Bronchial epithelial cell (primary cell): ENCODE measurements at regions not wholly inside any gene's neighbourhood (a gene's known extent, or its start where the extent isn't known, plus 50 kb on each side); places are given as distances from the start of the nearest gene placed in this dataset.

ENCODE experiments used
- DNase-seq: peaks from one replicate; pipeline ENCODE4 v3.0.0-alpha.2; 2010; ENCODE audit warnings: low read depth
- FAIRE-seq: peaks from 2 replicates; lab custom pipeline; 2011; peaks lifted over from hg19 to GRCh38; lab: Jason Lieb, UNC
- H3K27me3 ChIP-seq: 2 replicates; pipeline ENCODE4 v1.5.1; 2011; ENCODE audit warnings: low read length; ENCODE audit not compliant: control insufficient read depth, insufficient read depth
- H3K36me3 ChIP-seq: 2 replicates; pipeline ENCODE4 v1.5.1; 2011; ENCODE audit warnings: low read length; ENCODE audit not compliant: control insufficient read depth, insufficient read depth
- H3K4me3 ChIP-seq: 2 replicates; pipeline ENCODE4 v1.5.1; 2011; ENCODE audit warnings: mild to moderate bottlenecking, low read depth, low read length, control low read depth
- TF ChIP-seq, protein P1 (sequence below): IDR thresholded peaks from 2 replicates; pipeline ENCODE4 v1.5.1; 2011; ENCODE audit warnings: mild to moderate bottlenecking, moderate library complexity, low read length, control low read depth, inconsistent platforms; ENCODE audit not compliant: insufficient read depth, severe bottlenecking

DNA sequence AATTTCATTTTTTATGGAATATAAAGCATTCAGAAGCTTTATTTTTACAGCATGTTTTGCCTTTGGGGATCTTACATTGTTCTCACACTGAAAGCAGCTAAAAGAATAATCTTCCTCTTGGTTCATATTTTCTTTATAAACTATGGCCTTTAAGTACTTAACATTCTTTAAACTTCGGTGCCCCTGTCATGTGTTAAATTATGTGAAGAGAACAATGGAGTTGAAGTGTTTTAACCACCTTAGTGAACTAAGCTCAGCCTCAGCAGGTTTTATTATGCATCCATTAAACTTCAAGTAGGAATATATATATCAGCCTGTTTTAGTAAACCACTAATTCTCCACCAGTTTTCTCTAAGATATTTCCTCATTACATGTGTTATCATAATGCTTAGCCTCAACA, 371.4 kb upstream of the CDH18 start:
- Histone ChIP-seq H3K36me3 (no peaks in the 10 kb centered on the region), H3K4me3 (no peak overlapping the region), H3K27me3 (no peaks in the 10 kb centered on the region)
- DNase-seq: no peak
- no peak for FAIRE-seq
- TF ChIP-seq, protein P1, sequence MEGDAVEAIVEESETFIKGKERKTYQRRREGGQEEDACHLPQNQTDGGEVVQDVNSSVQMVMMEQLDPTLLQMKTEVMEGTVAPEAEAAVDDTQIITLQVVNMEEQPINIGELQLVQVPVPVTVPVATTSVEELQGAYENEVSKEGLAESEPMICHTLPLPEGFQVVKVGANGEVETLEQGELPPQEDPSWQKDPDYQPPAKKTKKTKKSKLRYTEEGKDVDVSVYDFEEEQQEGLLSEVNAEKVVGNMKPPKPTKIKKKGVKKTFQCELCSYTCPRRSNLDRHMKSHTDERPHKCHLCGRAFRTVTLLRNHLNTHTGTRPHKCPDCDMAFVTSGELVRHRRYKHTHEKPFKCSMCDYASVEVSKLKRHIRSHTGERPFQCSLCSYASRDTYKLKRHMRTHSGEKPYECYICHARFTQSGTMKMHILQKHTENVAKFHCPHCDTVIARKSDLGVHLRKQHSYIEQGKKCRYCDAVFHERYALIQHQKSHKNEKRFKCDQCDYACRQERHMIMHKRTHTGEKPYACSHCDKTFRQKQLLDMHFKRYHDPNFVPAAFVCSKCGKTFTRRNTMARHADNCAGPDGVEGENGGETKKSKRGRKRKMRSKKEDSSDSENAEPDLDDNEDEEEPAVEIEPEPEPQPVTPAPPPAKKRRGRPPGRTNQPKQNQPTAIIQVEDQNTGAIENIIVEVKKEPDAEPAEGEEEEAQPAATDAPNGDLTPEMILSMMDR: no peak

DNA sequence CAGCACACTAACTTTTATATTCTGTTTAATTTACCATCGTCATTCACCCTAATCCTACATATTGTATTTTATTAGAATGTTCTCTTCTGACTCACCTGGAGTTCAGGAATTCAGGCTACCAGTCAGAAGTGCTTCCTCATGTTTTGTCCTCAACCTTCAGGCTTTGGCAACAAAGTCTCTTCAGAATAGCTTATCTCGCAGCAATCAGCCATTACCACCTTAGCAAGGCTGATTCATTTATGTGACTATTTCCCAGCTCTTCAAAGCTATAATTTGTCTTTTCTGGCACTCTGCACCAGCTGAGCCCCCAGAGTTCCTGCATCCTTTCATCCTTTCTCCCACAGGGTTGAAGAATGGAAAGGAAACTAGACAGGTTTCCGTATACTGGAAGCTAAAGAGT, 365.5 kb upstream of the CDH18 start:
- Histone ChIP-seq H3K4me3 (no peak overlapping the region), H3K27me3 (no peaks in the 10 kb centered on the region), H3K36me3 (no peaks in the 10 kb centered on the region)
- DNase-seq (peak; percentile 13), FAIRE-seq (no peak)
- TF ChIP-seq, protein P1: no peak

DNA sequence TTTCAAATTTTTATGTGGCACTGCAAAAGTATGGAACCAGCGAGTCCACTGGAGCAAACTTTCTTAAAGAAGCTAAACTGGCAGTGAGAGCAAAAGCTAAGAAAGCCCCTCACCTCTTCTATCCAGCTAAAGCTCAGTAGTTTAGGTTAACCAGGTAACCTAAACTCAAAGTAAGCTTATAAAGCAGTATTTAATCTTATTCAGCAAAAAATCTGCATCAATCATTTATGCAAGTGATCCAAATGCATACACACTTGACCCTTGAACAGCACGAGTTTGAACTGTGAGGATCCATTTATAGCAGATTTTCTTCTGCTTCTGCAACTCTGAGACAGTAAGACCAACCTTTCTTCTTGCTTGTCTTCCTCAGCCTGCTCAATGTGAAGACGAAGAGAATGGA, 363.8 kb upstream of the CDH18 start:
- Histone ChIP-seq H3K27me3 (no peaks in the 10 kb centered on the region), H3K36me3 (no peaks in the 10 kb centered on the region), H3K4me3 (no peak overlapping the region)
- DNase-seq (no peak), FAIRE-seq (no peak)
- TF ChIP-seq, protein P1: no peak

DNA sequence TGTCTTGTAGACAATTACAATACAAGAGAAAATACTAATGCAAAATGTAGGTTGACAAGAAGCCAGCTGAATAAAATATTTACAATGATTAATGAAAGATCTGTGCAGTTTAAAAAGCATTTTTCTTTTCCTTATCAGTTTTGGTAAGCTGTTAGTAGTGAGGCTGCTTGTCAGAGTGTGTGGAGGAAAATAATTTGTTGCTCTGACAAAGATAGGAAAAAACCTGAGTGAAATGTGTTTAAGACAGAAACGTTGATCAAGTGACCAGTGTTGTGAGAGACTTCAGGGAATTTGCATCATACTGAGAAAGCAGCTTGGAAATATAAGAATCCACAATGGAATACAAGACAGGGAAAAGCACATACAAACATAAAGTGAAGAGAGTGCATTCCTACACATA, 360.3 kb upstream of the CDH18 start:
- no peaks in the 10 kb centered on the region for H3K27me3 ChIP-seq
- FAIRE-seq (no peak), DNase-seq (no peak)
- no peaks in the 10 kb centered on the region for H3K36me3 ChIP-seq
- TF ChIP-seq, protein P1: no peak
- H3K4me3 ChIP-seq: no peak overlapping the region

DNA sequence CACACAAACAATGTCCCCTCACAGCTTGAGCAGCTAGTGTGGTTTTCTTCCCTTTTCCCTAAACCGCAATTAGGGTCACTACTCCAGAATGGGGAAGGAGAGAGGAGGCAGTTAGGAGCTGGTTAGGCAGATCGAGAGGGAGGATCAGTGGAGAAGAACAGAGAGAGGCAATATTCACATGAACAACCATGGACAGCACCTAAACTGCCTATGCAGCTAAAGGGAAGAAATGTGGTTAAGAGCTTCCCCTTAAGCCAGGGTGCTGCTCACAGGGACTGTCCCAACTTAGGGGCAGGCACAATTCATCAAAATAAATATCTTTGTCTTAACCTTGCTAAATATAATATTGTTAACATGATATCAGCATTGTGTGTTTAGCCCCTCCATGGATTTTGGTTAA, 359.3 kb upstream of the CDH18 start:
- TF ChIP-seq, protein P1: no peak
- no peak for FAIRE-seq
- Histone ChIP-seq H3K27me3 (no peaks in the 10 kb centered on the region), H3K4me3 (no peak overlapping the region), H3K36me3 (no peaks in the 10 kb centered on the region)
- no peak for DNase-seq

DNA sequence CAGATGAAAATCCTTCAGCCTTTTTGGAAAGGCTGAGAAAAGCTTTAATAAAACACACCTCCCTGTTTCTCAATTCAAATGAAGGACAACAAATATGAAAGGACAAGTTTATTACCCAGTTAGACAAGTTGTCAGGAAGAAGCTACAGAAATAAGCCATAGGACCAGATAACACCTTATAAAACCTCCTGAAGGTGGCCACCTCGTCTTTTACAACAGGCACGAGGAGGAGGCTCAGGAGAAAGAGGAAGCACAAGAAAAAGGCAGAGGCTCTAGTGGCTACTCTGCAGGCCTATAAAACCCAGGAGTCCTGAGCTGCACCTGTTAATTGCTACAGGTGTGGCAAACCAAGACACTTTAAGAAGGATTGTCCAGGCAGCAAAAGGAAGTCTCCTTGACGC, 352.1 kb upstream of the CDH18 start:
- DNase-seq (no peak), FAIRE-seq (no peak)
- no peaks in the 10 kb centered on the region for H3K27me3 ChIP-seq
- TF ChIP-seq, protein P1: no peak
- no peak overlapping the region for H3K4me3 ChIP-seq
- no peaks in the 10 kb centered on the region for H3K36me3 ChIP-seq
